SJCRH30 (cell line): ENCODE measurements at regions not wholly inside any gene's neighbourhood (a gene's known extent, or its start where the extent isn't known, plus 50 kb on each side); places are given as distances from the start of the nearest gene placed in this dataset.

Experiments
- DNase-seq, 2 experiments: peaks; one replicate each; pipeline ENCODE4 v3.0.0-alpha.2; 2015 to 2020
- H3K27ac ChIP-seq: fragments of 250-450 bp; sonication (Bioruptor Pico); 2 replicates; pipeline ENCODE4 v1.5.1; 2020; ENCODE audit warnings: mild to moderate bottlenecking, moderate library complexity
- H3K27me3 ChIP-seq: fragments of 250-450 bp; sonication (Bioruptor Pico); 2 replicates; pipeline ENCODE4 v1.5.1; 2020; ENCODE audit warnings: mild to moderate bottlenecking, moderate library complexity
- H3K36me3 ChIP-seq: fragments of 250-450 bp; sonication (Bioruptor Pico); 2 replicates; pipeline ENCODE4 v1.5.1; 2020; ENCODE audit warnings: mild to moderate bottlenecking, moderate library complexity
- H3K4me1 ChIP-seq: fragments of 250-450 bp; sonication (Bioruptor Pico); 2 replicates; pipeline ENCODE4 v1.5.1; 2020; ENCODE audit warnings: mild to moderate bottlenecking, moderate library complexity
- H3K4me3 ChIP-seq: fragments of 250-450 bp; sonication (Bioruptor Pico); 2 replicates; pipeline ENCODE4 v1.5.1; 2020; ENCODE audit warnings: mild to moderate bottlenecking, moderate library complexity
- H3K9me3 ChIP-seq: fragments of 250-450 bp; sonication (Bioruptor Pico); replicated peaks from 2 replicates; pipeline ENCODE4 v1.5.1; 2020; ENCODE audit warnings: mild to moderate bottlenecking, moderate library complexity

GRCh38 chr1:68551459-68551858 lies 54.6 kb upstream of the DEPDC1 start:
- Histone ChIP-seq H3K4me3 (no peak overlapping the region), H3K27ac (no peak overlapping the region)
- DNase-seq: no peak

GRCh38 chr1:68558321-68559026 lies 61.6 kb upstream of the DEPDC1 start:
- Histone ChIP-seq H3K4me1 (no peaks in the 10 kb centered on the region), H3K27ac (no peak overlapping the region)

More at GRCh38 chr1:68551459-68551858, 54.6 kb upstream of the DEPDC1 start:
- H3K9me3 ChIP-seq: no peaks in the 10 kb centered on the region
- no peaks in the 10 kb centered on the region for H3K4me1 ChIP-seq
- 0 out of 2 replicates have a peak, but pooled peaks cover 3% of the 10 kb centered on the region for H3K27me3 ChIP-seq
- no peaks in the 10 kb centered on the region for H3K36me3 ChIP-seq

GRCh38 chr1:68565923-68566322 lies 69.0 kb upstream of the DEPDC1 start:
- Histone ChIP-seq H3K36me3 (no peaks in the 10 kb centered on the region), H3K4me1 (no peaks in the 10 kb centered on the region), H3K27me3 (peaks cover 5% of the 10 kb centered on the region; the same call in 1 of the 2 replicates), H3K27ac (no peak overlapping the region), H3K4me3 (no peak overlapping the region), H3K9me3 (no peaks in the 10 kb centered on the region)
- DNase-seq: no peak

More at GRCh38 chr1:68558321-68559026, 61.6 kb upstream of the DEPDC1 start:
- no peak overlapping the region for H3K4me3 ChIP-seq
- no peaks in the 10 kb centered on the region for H3K36me3 ChIP-seq
- H3K27me3 ChIP-seq: no peaks in the 10 kb centered on the region; the same call in 1 of the 2 replicates
- no peaks in the 10 kb centered on the region for H3K9me3 ChIP-seq
- DNase-seq: no peak

GRCh38 chr1:68570871-68571270 lies 74.0 kb upstream of the DEPDC1 start:
- Histone ChIP-seq H3K36me3 (no peaks in the 10 kb centered on the region), H3K27ac (no peak overlapping the region), H3K9me3 (no peaks in the 10 kb centered on the region), H3K27me3 (peaks cover 5% of the 10 kb centered on the region; the same call in 1 of the 2 replicates), H3K4me3 (no peak overlapping the region), H3K4me1 (no peaks in the 10 kb centered on the region)
- no peak for DNase-seq

GRCh38 chr1:68571454-68572235 lies 74.8 kb upstream of the DEPDC1 start:
- H3K27me3 ChIP-seq: no peaks in the 10 kb centered on the region; the same call in 1 of the 2 replicates
- no peak for DNase-seq
- no peak overlapping the region for H3K27ac ChIP-seq
- H3K4me3 ChIP-seq: no peak overlapping the region
- H3K9me3 ChIP-seq: no peaks in the 10 kb centered on the region
- H3K36me3 ChIP-seq: no peaks in the 10 kb centered on the region
- no peaks in the 10 kb centered on the region for H3K4me1 ChIP-seq

GRCh38 chr1:68585351-68585750 lies 88.5 kb upstream of the DEPDC1 start:
- Histone ChIP-seq H3K36me3 (no peaks in the 10 kb centered on the region), H3K4me1 (no peaks in the 10 kb centered on the region), H3K4me3 (no peak overlapping the region), H3K9me3 (no peaks in the 10 kb centered on the region), H3K27ac (no peak overlapping the region), H3K27me3 (no peaks in the 10 kb centered on the region)
- no peak for DNase-seq

- no peak overlapping the region for H3K4me3 ChIP-seq
- no peaks in the 10 kb centered on the region for H3K27me3 ChIP-seq
- H3K4me1 ChIP-seq: no peaks in the 10 kb centered on the region
- no peaks in the 10 kb centered on the region for H3K36me3 ChIP-seq
- H3K9me3 ChIP-seq: no peaks in the 10 kb centered on the region
- DNase-seq: no peak
- H3K27ac ChIP-seq: no peak overlapping the region
Measured at GRCh38 chr1:68586766-68587165, 89.9 kb upstream of the DEPDC1 start.

GRCh38 chr1:68588304-68588703 lies 91.4 kb upstream of the DEPDC1 start:
- DNase-seq: no peak
- no peaks in the 10 kb centered on the region for H3K4me1 ChIP-seq
- H3K4me3 ChIP-seq: no peak overlapping the region
- no peaks in the 10 kb centered on the region for H3K36me3 ChIP-seq
- no peaks in the 10 kb centered on the region for H3K9me3 ChIP-seq
- no peak overlapping the region for H3K27ac ChIP-seq
- H3K27me3 ChIP-seq: 0 out of 2 replicates have a peak, but pooled peaks cover under 1% of the 10 kb centered on the region

GRCh38 chr1:68590473-68590872 lies 93.6 kb upstream of the DEPDC1 start:
- no peaks in the 10 kb centered on the region for H3K9me3 ChIP-seq
- 0 out of 2 replicates have a peak, but pooled peaks cover 7% of the 10 kb centered on the region for H3K27me3 ChIP-seq
- no peak overlapping the region for H3K4me3 ChIP-seq
- H3K4me1 ChIP-seq: no peaks in the 10 kb centered on the region
- H3K36me3 ChIP-seq: no peaks in the 10 kb centered on the region
- H3K27ac ChIP-seq: no peak overlapping the region
- DNase-seq: no peak

- H3K27ac ChIP-seq: no peak overlapping the region
- H3K4me1 ChIP-seq: no peaks in the 10 kb centered on the region
- H3K36me3 ChIP-seq: no peaks in the 10 kb centered on the region
- H3K27me3 ChIP-seq: 0 out of 2 replicates have a peak, but pooled peaks cover 13% of the 10 kb centered on the region
- no peak for DNase-seq
- no peak overlapping the region for H3K4me3 ChIP-seq
- no peaks in the 10 kb centered on the region; the same call in 1 of the 2 replicates for H3K9me3 ChIP-seq
Measured at GRCh38 chr1:68594851-68595250, 98.0 kb upstream of the DEPDC1 start.

- no peaks in the 10 kb centered on the region for H3K36me3 ChIP-seq
- H3K9me3 ChIP-seq: no peaks in the 10 kb centered on the region; the same call in 1 of the 2 replicates
- H3K27ac ChIP-seq: no peak overlapping the region
- peak in 1 of 2 experiments; percentile 61 for DNase-seq
- H3K4me1 ChIP-seq: no peaks in the 10 kb centered on the region
- no peak overlapping the region for H3K4me3 ChIP-seq
- H3K27me3 ChIP-seq: 0 out of 2 replicates have a peak, but pooled peaks cover 9% of the 10 kb centered on the region
Measured at GRCh38 chr1:68600049-68600661, 103.3 kb upstream of the DEPDC1 start.

- Histone ChIP-seq H3K9me3 (no peaks in the 10 kb centered on the region), H3K4me3 (no peak overlapping the region), H3K27ac (no peak overlapping the region), H3K27me3 (no peaks in the 10 kb centered on the region), H3K4me1 (no peaks in the 10 kb centered on the region), H3K36me3 (no peaks in the 10 kb centered on the region)
- DNase-seq: no peak
Measured at GRCh38 chr1:68608289-68608688, 111.4 kb upstream of the DEPDC1 start.

GRCh38 chr1:68615312-68615711 lies 118.4 kb upstream of the DEPDC1 start:
- Histone ChIP-seq H3K4me1 (no peaks in the 10 kb centered on the region), H3K27ac (no peak overlapping the region), H3K27me3 (no peaks in the 10 kb centered on the region), H3K9me3 (no peaks in the 10 kb centered on the region), H3K4me3 (no peak overlapping the region), H3K36me3 (no peaks in the 10 kb centered on the region)
- DNase-seq: no peak

- no peaks in the 10 kb centered on the region for H3K36me3 ChIP-seq
- H3K4me3 ChIP-seq: no peak overlapping the region
- H3K27ac ChIP-seq: no peak overlapping the region
- H3K9me3 ChIP-seq: no peaks in the 10 kb centered on the region
- no peaks in the 10 kb centered on the region for H3K27me3 ChIP-seq
- no peaks in the 10 kb centered on the region for H3K4me1 ChIP-seq
- DNase-seq: no peak
Measured at GRCh38 chr1:68617942-68618341, 121.1 kb upstream of the DEPDC1 start.

- Histone ChIP-seq H3K27ac (no peak overlapping the region), H3K9me3 (no peaks in the 10 kb centered on the region), H3K4me3 (no peak overlapping the region), H3K36me3 (no peaks in the 10 kb centered on the region), H3K27me3 (no peaks in the 10 kb centered on the region), H3K4me1 (peaks cover 18% of the 10 kb centered on the region)
- no peak for DNase-seq
Measured at GRCh38 chr1:68620571-68620970, 123.7 kb upstream of the DEPDC1 start.
